Sigmoid colon (tissue), 4 donors: ENCODE measurements at regions not wholly inside any gene's neighbourhood (a gene's known extent, or its start where the extent isn't known, plus 50 kb on each side); places are given as distances from the start of the nearest gene placed in this dataset.

ENCODE experiments used
- EP300 ChIP-seq, 4 donors: sonication (generic); formaldehyde crosslinking; IDR thresholded peaks; one replicate each; pipeline ENCODE4 v1.6.1; 2017; ENCODE audit warnings: antibody characterized with exemption in 4 of 4
- TF ChIP-seq, protein P1 (sequence below), 4 experiments: fragments of 450-650 bp in 3 of 4; fragments of 200-600 bp in 1 of 4; IDR thresholded peaks; one replicate each; pipeline ENCODE4 v1.5.1; 2016 to 2019; ENCODE audit warnings: antibody characterized with exemption in 4 of 4, mild to moderate bottlenecking in 3 of 4, moderate library complexity in 2 of 4

DNA sequence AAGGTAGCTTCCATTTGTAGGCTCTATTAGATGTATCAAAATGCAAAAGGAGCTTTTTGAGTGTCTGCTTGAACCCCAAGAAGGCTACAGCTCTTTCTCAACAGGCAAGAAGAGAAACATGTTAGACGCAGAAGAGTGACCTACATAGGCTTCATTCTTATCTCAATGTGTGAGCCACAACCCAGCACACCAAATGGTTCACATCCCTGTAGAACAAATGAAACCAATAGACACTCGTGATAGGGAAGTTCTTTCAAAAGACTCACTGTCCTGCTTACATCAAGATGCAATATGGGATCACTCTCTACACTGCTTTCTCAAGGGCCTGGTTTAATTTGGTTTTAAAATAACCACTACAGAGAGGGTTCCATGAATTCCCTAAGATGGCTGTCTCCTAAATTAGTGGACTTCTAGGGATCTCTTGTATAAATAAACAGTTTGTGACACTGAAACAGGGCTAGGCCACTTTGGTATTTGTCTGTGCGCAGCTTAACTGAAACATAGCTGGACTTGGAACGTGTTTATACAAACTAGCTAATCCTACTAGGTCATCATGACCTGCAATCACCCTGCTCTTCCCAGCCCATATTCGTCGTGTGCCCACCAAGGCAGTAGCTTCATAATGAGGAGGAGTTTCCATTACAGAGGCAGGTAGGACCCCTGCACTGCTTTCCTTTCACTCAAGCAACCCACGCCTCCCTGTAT, 225.4 kb upstream of the PREP start:
- no peak for TF ChIP-seq EP300 (IDR thresholded peaks at IDR 0.05)
- TF ChIP-seq, protein P1, sequence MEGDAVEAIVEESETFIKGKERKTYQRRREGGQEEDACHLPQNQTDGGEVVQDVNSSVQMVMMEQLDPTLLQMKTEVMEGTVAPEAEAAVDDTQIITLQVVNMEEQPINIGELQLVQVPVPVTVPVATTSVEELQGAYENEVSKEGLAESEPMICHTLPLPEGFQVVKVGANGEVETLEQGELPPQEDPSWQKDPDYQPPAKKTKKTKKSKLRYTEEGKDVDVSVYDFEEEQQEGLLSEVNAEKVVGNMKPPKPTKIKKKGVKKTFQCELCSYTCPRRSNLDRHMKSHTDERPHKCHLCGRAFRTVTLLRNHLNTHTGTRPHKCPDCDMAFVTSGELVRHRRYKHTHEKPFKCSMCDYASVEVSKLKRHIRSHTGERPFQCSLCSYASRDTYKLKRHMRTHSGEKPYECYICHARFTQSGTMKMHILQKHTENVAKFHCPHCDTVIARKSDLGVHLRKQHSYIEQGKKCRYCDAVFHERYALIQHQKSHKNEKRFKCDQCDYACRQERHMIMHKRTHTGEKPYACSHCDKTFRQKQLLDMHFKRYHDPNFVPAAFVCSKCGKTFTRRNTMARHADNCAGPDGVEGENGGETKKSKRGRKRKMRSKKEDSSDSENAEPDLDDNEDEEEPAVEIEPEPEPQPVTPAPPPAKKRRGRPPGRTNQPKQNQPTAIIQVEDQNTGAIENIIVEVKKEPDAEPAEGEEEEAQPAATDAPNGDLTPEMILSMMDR (IDR thresholded peaks at IDR 0.05) = no peak
